ENCODE measurements at regions not wholly inside any gene's neighbourhood (a gene's known extent, or its start where the extent isn't known, plus 50 kb on each side); places are given as distances from the start of the nearest gene placed in this dataset.

- H3K4me3 ChIP-seq (ENCODE audit: low read length) = no peak overlapping the region
- CTCF ChIA-PET = no interaction called here
- DNase-seq (no peak), ATAC-seq (no peak)
- no peaks in the 10 kb centered on the region for H3K27me3 ChIP-seq (ENCODE audit: low read length)
- intact Hi-C loops (cut with micrococcal nuclease) = no loop called here
- no peaks in the 10 kb centered on the region for H4K20me1 ChIP-seq (ENCODE audit: low read length)
- no peak for TF ChIP-seq EZH2phosphoT487 (IDR thresholded peaks at IDR 0.05; ENCODE audit: borderline replicate concordance, low read length)
- TF ChIP-seq CTCF (conservative IDR thresholded peaks at IDR 0.05; ENCODE audit: low read depth, low read length) = no peak
- no peak for TF ChIP-seq EZH2 (IDR thresholded peaks at IDR 0.05; ENCODE audit: low read length, unreplicated experiment)
- no peaks in the 10 kb centered on the region for H3K79me2 ChIP-seq (ENCODE audit: low read length)
- H3F3A ChIP-seq (ENCODE audit: low read length, unreplicated experiment) = no peaks in the 10 kb centered on the region
- H3K9ac ChIP-seq (ENCODE audit: low read length) = no peak overlapping the region
- H3K4me1 ChIP-seq (ENCODE audit: insufficient read depth, low read length) = no peaks in the 10 kb centered on the region
- no TSS peak for BruUV-seq (replicated peaks)
- H2AFZ ChIP-seq (ENCODE audit: low read length) = no peak overlapping the region
- no peaks in the 10 kb centered on the region for H3K36me3 ChIP-seq (ENCODE audit: low read depth, low read length)
- no peak overlapping the region for H3K4me2 ChIP-seq (ENCODE audit: low read length)
- POLR2A ChIA-PET (ENCODE audit: unreplicated experiment) = no interaction called here
- no peak overlapping the region for H3K27ac ChIP-seq (ENCODE audit: low read length)
- H3K9me3 ChIP-seq (ENCODE audit: low read length) = no peaks in the 10 kb centered on the region
- H3K9me2 ChIP-seq (replicated peaks; ENCODE audit: low read length) = no peaks in the 10 kb centered on the region
These were observed 287.0 kb downstream of the TCERG1L start for GRCh38 chr10:131024259-131025131.

DNA sequence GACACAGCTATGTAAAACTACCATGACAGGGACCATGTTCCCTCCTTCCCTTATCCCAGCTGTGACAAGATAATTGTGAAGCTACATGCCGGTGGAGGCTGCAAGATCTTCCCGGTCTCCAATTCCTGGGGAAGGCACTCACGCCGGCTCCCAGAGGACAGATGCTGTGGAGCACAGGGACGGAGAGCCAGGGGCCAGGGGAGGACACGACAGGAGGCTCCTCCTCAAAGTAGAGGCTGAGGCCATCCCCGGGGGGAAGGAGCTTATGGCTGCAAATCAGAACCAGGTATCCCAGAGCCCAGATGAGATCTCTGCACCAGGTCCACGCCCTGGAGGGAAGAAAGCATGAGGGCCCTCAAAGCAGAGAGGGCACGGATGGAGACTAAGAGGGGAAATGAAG is 286.2 kb downstream of the TCERG1L start:
- CTCF ChIA-PET = no interaction called here
- BruUV-seq (replicated peaks) = no TSS peak

More for the DNA sequence above, 286.2 kb downstream of the TCERG1L start:
- Histone ChIP-seq H3F3A (ENCODE audit: low read length, unreplicated experiment) (no peaks in the 10 kb centered on the region), H3K36me3 (ENCODE audit: low read depth, low read length) (no peaks in the 10 kb centered on the region), H3K4me1 (ENCODE audit: insufficient read depth, low read length) (no peaks in the 10 kb centered on the region), H3K27me3 (ENCODE audit: low read length) (no peaks in the 10 kb centered on the region), H3K9ac (ENCODE audit: low read length) (no peak overlapping the region), H3K4me3 (ENCODE audit: low read length) (no peak overlapping the region), H3K9me3 (ENCODE audit: low read length) (no peaks in the 10 kb centered on the region), H4K20me1 (ENCODE audit: low read length) (no peaks in the 10 kb centered on the region), H3K79me2 (ENCODE audit: low read length) (no peaks in the 10 kb centered on the region), H3K4me2 (ENCODE audit: low read length) (no peak overlapping the region), H3K27ac (ENCODE audit: low read length) (no peak overlapping the region), H2AFZ (ENCODE audit: low read length) (no peak overlapping the region), H3K9me2 (replicated peaks; ENCODE audit: low read length) (no peaks in the 10 kb centered on the region)
- intact Hi-C loops (cut with micrococcal nuclease) = no loop called here
- DNase-seq = no peak
- no peak for ATAC-seq
- POLR2A ChIA-PET (ENCODE audit: unreplicated experiment) = no interaction called here
- TF ChIP-seq EZH2phosphoT487 (IDR thresholded peaks at IDR 0.05; ENCODE audit: borderline replicate concordance, low read length) (no peak), EZH2 (IDR thresholded peaks at IDR 0.05; ENCODE audit: low read length, unreplicated experiment) (no peak), CTCF (conservative IDR thresholded peaks at IDR 0.05; ENCODE audit: low read depth, low read length) (no peak)
